Omental fat pad (tissue), 3 donors: ENCODE measurements at regions not wholly inside any gene's neighbourhood (a gene's known extent, or its start where the extent isn't known, plus 50 kb on each side); places are given as distances from the start of the nearest gene placed in this dataset.

Source experiments
- ATAC-seq: fragments of 150-250 bp; one replicate; pipeline ENCODE4 v1.9.1; 2016; ENCODE audit warnings: mild to moderate bottlenecking, moderate library complexity; ENCODE audit not compliant: low FRiP score
- DNase-seq: peaks from one replicate; pipeline ENCODE4 v3.0.0-alpha.2; 2019; ENCODE audit warnings: low spot score
- TF ChIP-seq, protein P1 (sequence below), 3 donors: fragments of 450-650 bp; IDR thresholded peaks; one replicate each; pipeline ENCODE4 v1.5.1; 2016 to 2017; ENCODE audit warnings: antibody characterized with exemption in 3 of 3, mild to moderate bottlenecking in 3 of 3, moderate library complexity in 2 of 3

DNA sequence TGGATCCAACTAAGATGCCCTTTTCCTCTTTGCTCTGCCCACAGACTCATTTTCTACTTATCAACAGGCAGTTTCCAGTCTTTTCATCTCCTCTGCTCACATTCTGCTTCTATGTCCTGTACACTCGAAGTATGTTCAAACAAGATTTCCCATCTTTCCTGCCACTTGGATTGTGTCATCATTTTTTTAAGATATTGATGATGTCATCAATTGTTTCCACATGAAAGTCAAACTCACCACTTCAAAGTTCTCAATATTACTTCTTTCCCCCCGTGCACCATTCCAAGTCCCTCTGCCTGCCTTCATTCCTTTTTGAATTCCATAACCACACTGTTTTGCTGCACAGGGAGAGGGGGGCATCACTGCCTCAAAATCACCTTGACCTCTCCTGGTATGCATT lies 175.0 kb upstream of the RFX3 start:
- TF ChIP-seq, protein P1, sequence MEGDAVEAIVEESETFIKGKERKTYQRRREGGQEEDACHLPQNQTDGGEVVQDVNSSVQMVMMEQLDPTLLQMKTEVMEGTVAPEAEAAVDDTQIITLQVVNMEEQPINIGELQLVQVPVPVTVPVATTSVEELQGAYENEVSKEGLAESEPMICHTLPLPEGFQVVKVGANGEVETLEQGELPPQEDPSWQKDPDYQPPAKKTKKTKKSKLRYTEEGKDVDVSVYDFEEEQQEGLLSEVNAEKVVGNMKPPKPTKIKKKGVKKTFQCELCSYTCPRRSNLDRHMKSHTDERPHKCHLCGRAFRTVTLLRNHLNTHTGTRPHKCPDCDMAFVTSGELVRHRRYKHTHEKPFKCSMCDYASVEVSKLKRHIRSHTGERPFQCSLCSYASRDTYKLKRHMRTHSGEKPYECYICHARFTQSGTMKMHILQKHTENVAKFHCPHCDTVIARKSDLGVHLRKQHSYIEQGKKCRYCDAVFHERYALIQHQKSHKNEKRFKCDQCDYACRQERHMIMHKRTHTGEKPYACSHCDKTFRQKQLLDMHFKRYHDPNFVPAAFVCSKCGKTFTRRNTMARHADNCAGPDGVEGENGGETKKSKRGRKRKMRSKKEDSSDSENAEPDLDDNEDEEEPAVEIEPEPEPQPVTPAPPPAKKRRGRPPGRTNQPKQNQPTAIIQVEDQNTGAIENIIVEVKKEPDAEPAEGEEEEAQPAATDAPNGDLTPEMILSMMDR (IDR thresholded peaks at IDR 0.05), result no peak
- ATAC-seq, result no peak

DNA sequence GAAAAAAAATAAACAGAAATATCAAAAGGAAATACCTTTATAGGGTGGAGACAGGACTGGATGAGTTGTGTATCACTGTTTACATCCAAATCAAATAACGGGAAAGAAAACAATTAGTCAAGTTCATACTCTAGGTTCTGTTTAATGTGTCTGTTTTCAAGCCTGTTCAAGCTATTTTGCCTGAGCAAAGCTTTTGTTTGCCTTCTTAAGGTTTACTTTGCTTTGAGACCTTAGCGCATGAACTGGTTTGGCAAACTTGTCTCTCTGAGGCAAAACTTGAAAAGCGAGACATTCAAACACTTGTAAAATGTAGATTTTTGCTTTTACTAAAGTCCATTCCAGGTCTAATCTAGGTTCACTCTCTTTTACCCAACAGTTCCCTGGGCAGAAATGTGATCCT lies 174.1 kb upstream of the RFX3 start:
- no peak for ATAC-seq
- DNase-seq, result no peak
- TF ChIP-seq, protein P1 (IDR thresholded peaks at IDR 0.05), result no peak

More for the DNA sequence above, 175.0 kb upstream of the RFX3 start:
- no peak for DNase-seq

GRCh38 chr9:3698531-3698930 lies 172.7 kb upstream of the RFX3 start:
- no peak for ATAC-seq
- no peak for DNase-seq
- TF ChIP-seq, protein P1 (IDR thresholded peaks at IDR 0.05), result no peak

GRCh38 chr9:3698076-3698475 lies 172.3 kb upstream of the RFX3 start:
- ATAC-seq (no peak), DNase-seq (no peak)

DNA sequence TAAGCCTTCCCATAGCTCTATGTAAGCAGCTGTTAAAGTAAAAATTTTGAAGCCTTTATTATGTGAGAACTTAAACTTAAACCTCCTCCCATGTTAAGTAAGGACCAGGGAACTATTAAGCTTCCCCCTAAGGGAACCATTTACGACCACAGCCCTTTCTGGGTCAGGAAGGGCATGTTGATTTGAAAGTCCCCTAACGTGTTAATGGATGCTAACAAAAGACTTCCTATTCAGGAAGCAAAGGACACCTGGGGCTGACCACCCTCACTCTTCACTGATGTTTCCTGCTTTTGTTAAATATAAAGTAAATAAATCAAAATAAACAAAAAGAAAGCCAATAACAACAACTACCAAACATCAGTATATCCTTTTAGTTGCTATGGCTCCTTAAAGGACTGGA lies 170.6 kb upstream of the RFX3 start:
- ATAC-seq (no peak), DNase-seq (no peak)
- TF ChIP-seq, protein P1 (IDR thresholded peaks at IDR 0.05), result no peak

More at GRCh38 chr9:3698076-3698475, 172.3 kb upstream of the RFX3 start:
- TF ChIP-seq, protein P1 (IDR thresholded peaks at IDR 0.05), result no peak

DNA sequence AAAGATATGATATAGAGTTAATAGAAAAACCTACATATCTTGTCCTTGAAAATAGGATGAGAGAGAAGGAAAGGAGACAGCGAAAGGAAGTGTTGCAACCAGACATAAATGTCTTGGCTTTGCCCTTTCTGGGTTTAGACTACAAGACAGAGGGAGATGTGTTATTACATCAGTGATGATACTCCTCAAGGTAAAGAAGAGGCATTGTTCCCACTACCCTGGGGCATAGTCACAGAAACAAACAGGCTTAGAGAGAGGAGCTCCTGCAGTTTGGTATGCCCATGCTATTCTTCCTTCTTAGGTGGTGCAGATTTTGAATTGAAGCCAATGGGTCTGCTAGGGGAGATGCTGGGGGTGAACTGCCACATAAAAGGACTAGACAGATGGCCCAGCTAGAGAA lies 166.8 kb upstream of the RFX3 start:
- ATAC-seq, result no peak
- DNase-seq, result no peak
- TF ChIP-seq, protein P1 (IDR thresholded peaks at IDR 0.05), result no peak

DNA sequence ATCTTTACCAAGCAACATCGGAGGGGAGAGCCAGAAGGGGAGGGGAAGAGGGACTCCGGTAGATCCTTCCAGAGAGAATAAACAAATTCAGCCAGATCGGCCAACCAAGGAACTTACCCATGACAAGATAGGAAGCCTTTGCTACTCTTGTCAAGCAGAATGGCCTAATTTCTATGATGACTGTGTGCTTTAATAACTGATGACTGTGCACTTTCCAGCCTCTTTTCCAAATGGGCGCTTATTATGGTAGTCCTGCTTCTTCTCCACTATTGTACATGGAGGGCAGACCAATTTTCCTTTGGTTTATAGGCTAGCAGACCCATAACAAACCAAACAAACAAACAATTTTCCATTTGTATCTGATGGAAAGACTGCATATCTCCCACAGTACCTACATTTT lies 163.8 kb upstream of the RFX3 start:
- ATAC-seq, result no peak
- DNase-seq, result no peak

More for the DNA sequence above, 163.8 kb upstream of the RFX3 start:
- TF ChIP-seq, protein P1 (IDR thresholded peaks at IDR 0.05), result no peak
